Liver (tissue), 3 donors: ENCODE measurements at regions not wholly inside any gene's neighbourhood (a gene's known extent, or its start where the extent isn't known, plus 50 kb on each side); places are given as distances from the start of the nearest gene placed in this dataset.

Experiments
- EGR1 ChIP-seq, 2 donors: IDR thresholded peaks; 2 replicates each; pipeline ENCODE4 v1.6.1; 2016 to 2018; ENCODE audit warnings: antibody characterized with exemption in 2 of 2, low read depth in 2 of 2
- FOXA2 ChIP-seq: IDR thresholded peaks from 2 replicates; pipeline ENCODE4 v1.6.1; 2016; ENCODE audit warnings: antibody characterized with exemption
- GABPA ChIP-seq, 2 donors: IDR thresholded peaks in 1 of 2; conservative IDR thresholded peaks in 1 of 2; 2 replicates each; pipeline ENCODE4 v1.6.1; 2016; ENCODE audit warnings: antibody characterized with exemption in 2 of 2, mild to moderate bottlenecking in 1 of 2, moderate library complexity in 1 of 2
- HNF4G ChIP-seq: IDR thresholded peaks from 2 replicates; pipeline ENCODE4 v1.6.1; 2016; ENCODE audit warnings: antibody characterized with exemption
- JUND ChIP-seq, 2 donors: IDR thresholded peaks; 2 replicates each; pipeline ENCODE4 v1.6.1; 2016; ENCODE audit warnings: antibody characterized with exemption in 2 of 2
- NR2F2 ChIP-seq: IDR thresholded peaks from 2 replicates; pipeline ENCODE4 v1.6.1; 2016; ENCODE audit warnings: antibody characterized with exemption
- RXRA ChIP-seq, 2 donors: IDR thresholded peaks; 2 replicates each; pipeline ENCODE4 v1.6.1; 2017 to 2018; ENCODE audit warnings: antibody characterized with exemption in 2 of 2, mild to moderate bottlenecking in 1 of 2
- SP1 ChIP-seq: IDR thresholded peaks from 2 replicates; pipeline ENCODE4 v1.6.1; 2018; ENCODE audit warnings: antibody characterized with exemption, mild to moderate bottlenecking
- TAF1 ChIP-seq: conservative IDR thresholded peaks from 2 replicates; pipeline ENCODE4 v1.6.1; 2016; ENCODE audit warnings: antibody characterized with exemption, mild to moderate bottlenecking
- YY1 ChIP-seq: IDR thresholded peaks from 2 replicates; pipeline ENCODE4 v1.6.1; 2016; ENCODE audit warnings: antibody characterized with exemption, mild to moderate bottlenecking
- TF ChIP-seq, protein P1 (sequence below): fragments of 150-350 bp; IDR thresholded peaks from 2 replicates; pipeline ENCODE4 v1.5.1; 2017; ENCODE audit warnings: improper control_type of control experiment, low read depth, low read length; ENCODE audit not compliant: missing input control
- TF ChIP-seq, protein P2 (sequence below): IDR thresholded peaks from 2 replicates; pipeline ENCODE4 v1.6.1; 2016; ENCODE audit warnings: antibody characterized with exemption
- donor health status: healthy.
- donor health status: healthy.

DNA sequence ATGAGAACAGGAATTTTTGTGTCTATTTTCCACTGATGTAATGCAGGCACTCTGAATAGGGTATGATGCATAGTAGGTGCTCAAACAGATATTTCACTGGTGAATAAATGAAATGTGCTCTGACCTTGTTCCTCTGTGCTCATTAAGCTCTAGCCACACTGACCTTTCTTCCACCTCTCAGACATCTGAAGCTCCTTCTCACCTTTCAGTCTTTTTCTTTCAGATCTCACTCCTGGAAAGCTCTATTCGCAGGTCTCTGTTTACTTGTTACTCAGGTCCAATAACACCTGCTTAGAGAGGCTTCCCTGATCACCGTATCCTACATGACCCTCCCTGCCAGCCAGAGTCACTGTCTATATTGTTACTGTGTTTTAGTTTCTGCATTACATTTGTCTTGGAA lies 59.2 kb upstream of the IVNS1ABP start:
- TF ChIP-seq, protein P1, sequence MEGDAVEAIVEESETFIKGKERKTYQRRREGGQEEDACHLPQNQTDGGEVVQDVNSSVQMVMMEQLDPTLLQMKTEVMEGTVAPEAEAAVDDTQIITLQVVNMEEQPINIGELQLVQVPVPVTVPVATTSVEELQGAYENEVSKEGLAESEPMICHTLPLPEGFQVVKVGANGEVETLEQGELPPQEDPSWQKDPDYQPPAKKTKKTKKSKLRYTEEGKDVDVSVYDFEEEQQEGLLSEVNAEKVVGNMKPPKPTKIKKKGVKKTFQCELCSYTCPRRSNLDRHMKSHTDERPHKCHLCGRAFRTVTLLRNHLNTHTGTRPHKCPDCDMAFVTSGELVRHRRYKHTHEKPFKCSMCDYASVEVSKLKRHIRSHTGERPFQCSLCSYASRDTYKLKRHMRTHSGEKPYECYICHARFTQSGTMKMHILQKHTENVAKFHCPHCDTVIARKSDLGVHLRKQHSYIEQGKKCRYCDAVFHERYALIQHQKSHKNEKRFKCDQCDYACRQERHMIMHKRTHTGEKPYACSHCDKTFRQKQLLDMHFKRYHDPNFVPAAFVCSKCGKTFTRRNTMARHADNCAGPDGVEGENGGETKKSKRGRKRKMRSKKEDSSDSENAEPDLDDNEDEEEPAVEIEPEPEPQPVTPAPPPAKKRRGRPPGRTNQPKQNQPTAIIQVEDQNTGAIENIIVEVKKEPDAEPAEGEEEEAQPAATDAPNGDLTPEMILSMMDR = no peak
- TF ChIP-seq TAF1 = no peak
- no peak for TF ChIP-seq GABPA (IDR thresholded peaks at IDR 0.05 in 1 of 2, conservative IDR thresholded peaks at IDR 0.05 in 1 of 2)
- no peak for TF ChIP-seq NR2F2
- TF ChIP-seq, protein P2, sequence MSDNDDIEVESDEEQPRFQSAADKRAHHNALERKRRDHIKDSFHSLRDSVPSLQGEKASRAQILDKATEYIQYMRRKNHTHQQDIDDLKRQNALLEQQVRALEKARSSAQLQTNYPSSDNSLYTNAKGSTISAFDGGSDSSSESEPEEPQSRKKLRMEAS = no peak
- no peak for TF ChIP-seq HNF4G
- TF ChIP-seq SP1 = no peak
- no peak for TF ChIP-seq EGR1 (IDR thresholded peaks at IDR 0.05; ENCODE audit: low read depth in 2 of 2)
- TF ChIP-seq JUND (IDR thresholded peaks at IDR 0.05) = no peak
- TF ChIP-seq YY1 = no peak
- no peak for TF ChIP-seq FOXA2
- no peak for TF ChIP-seq RXRA (IDR thresholded peaks at IDR 0.05)
